ENCODE measurements at regions not wholly inside any gene's neighbourhood (a gene's known extent, or its start where the extent isn't known, plus 50 kb on each side); places are given as distances from the start of the nearest gene placed in this dataset.

- Mint-ChIP-seq H3K27me3 (ENCODE audit: low read depth) (peaks cover 4% of the 10 kb centered on the region), H3K9me3 (no peaks in the 10 kb centered on the region), H3K27ac (no peak overlapping the region), H3K4me3 (no peak overlapping the region), H3K36me3 (ENCODE audit: low read depth) (no peaks in the 10 kb centered on the region), H3K4me1 (ENCODE audit: low read depth) (no peaks in the 10 kb centered on the region)
- DNase-seq: no peak
- intact Hi-C loops (cut with micrococcal nuclease): no loop called here
- CTCF ChIA-PET: no interaction called here
Observed at GRCh38 chr10:111856631-111857030, 326.9 kb downstream of the GPAM start.

- H3K4me1 Mint-ChIP-seq (ENCODE audit: low read depth): no peaks in the 10 kb centered on the region
Observed at GRCh38 chr10:111865550-111865949, 318.0 kb downstream of the GPAM start.

GRCh38 chr10:111871458-111871857, 312.1 kb downstream of the GPAM start:
- Mint-ChIP-seq H3K4me1 (ENCODE audit: low read depth) (no peaks in the 10 kb centered on the region), H3K36me3 (ENCODE audit: low read depth) (no peaks in the 10 kb centered on the region), H3K27ac (no peak overlapping the region), H3K4me3 (no peak overlapping the region), H3K9me3 (no peaks in the 10 kb centered on the region), H3K27me3 (ENCODE audit: low read depth) (peaks cover 3% of the 10 kb centered on the region)
- CTCF ChIA-PET: no interaction called here
- intact Hi-C loops (cut with micrococcal nuclease): no loop called here
- DNase-seq: no peak

More at GRCh38 chr10:111865550-111865949, 318.0 kb downstream of the GPAM start:
- H3K9me3 Mint-ChIP-seq: no peaks in the 10 kb centered on the region
- no peak overlapping the region for H3K4me3 Mint-ChIP-seq
- intact Hi-C loops (cut with micrococcal nuclease): no loop called here
- CTCF ChIA-PET: no interaction called here
- no peaks in the 10 kb centered on the region for H3K36me3 Mint-ChIP-seq (ENCODE audit: low read depth)
- no peak overlapping the region for H3K27ac Mint-ChIP-seq
- DNase-seq: no peak
- H3K27me3 Mint-ChIP-seq (ENCODE audit: low read depth): no peaks in the 10 kb centered on the region

GRCh38 chr10:111872591-111872990, 311.0 kb downstream of the GPAM start:
- no peak overlapping the region for H3K4me3 Mint-ChIP-seq
- peaks cover 3% of the 10 kb centered on the region for H3K27me3 Mint-ChIP-seq (ENCODE audit: low read depth)
- no peak overlapping the region for H3K27ac Mint-ChIP-seq
- no peak for DNase-seq
- CTCF ChIA-PET: interaction anchor here (0.6 kb wide), 1 partner anchor 9 kb away, joined by 4 read pairs; no protein-coding TSS in a partner anchor
- no peaks in the 10 kb centered on the region for H3K36me3 Mint-ChIP-seq (ENCODE audit: low read depth)
- H3K4me1 Mint-ChIP-seq (ENCODE audit: low read depth): no peaks in the 10 kb centered on the region
- no peaks in the 10 kb centered on the region for H3K9me3 Mint-ChIP-seq
- intact Hi-C loops (cut with micrococcal nuclease): no loop called here

GRCh38 chr10:111873041-111873440, 310.5 kb downstream of the GPAM start:
- intact Hi-C loops (cut with micrococcal nuclease): no loop called here
- CTCF ChIA-PET: interaction anchor here (0.6 kb wide), 1 partner anchor 9 kb away, joined by 4 read pairs; no protein-coding TSS in a partner anchor
- DNase-seq: no peak
- Mint-ChIP-seq H3K27me3 (ENCODE audit: low read depth) (peaks cover 3% of the 10 kb centered on the region), H3K4me1 (ENCODE audit: low read depth) (no peaks in the 10 kb centered on the region), H3K9me3 (peaks cover 1% of the 10 kb centered on the region), H3K4me3 (no peak overlapping the region), H3K27ac (no peak overlapping the region), H3K36me3 (ENCODE audit: low read depth) (no peaks in the 10 kb centered on the region)

- Mint-ChIP-seq H3K9me3 (peaks cover 2% of the 10 kb centered on the region), H3K4me1 (ENCODE audit: low read depth) (no peaks in the 10 kb centered on the region), H3K4me3 (no peak overlapping the region), H3K27ac (no peak overlapping the region), H3K27me3 (ENCODE audit: low read depth) (peaks cover 3% of the 10 kb centered on the region), H3K36me3 (ENCODE audit: low read depth) (no peaks in the 10 kb centered on the region)
- DNase-seq: no peak
- intact Hi-C loops (cut with micrococcal nuclease): no loop called here
- CTCF ChIA-PET: no interaction called here
Observed at GRCh38 chr10:111873621-111874135, 309.9 kb downstream of the GPAM start.

- Mint-ChIP-seq H3K4me1 (ENCODE audit: low read depth) (no peaks in the 10 kb centered on the region), H3K9me3 (peaks cover 2% of the 10 kb centered on the region), H3K27ac (no peak overlapping the region), H3K36me3 (ENCODE audit: low read depth) (no peaks in the 10 kb centered on the region), H3K4me3 (no peak overlapping the region), H3K27me3 (ENCODE audit: low read depth) (peaks cover 3% of the 10 kb centered on the region)
- no peak for DNase-seq
- intact Hi-C loops (cut with micrococcal nuclease): no loop called here
- CTCF ChIA-PET: no interaction called here
Observed at GRCh38 chr10:111874576-111874975, 309.0 kb downstream of the GPAM start.

GRCh38 chr10:111875725-111876124, 307.8 kb downstream of the GPAM start:
- Mint-ChIP-seq H3K9me3 (peaks cover 2% of the 10 kb centered on the region), H3K27ac (no peak overlapping the region), H3K27me3 (ENCODE audit: low read depth) (peaks cover 3% of the 10 kb centered on the region), H3K4me3 (no peak overlapping the region), H3K36me3 (ENCODE audit: low read depth) (no peaks in the 10 kb centered on the region), H3K4me1 (ENCODE audit: low read depth) (no peaks in the 10 kb centered on the region)
- intact Hi-C loops (cut with micrococcal nuclease): no loop called here
- CTCF ChIA-PET: no interaction called here
- no peak for DNase-seq

- intact Hi-C loops (cut with micrococcal nuclease): no loop called here
- H3K36me3 Mint-ChIP-seq (ENCODE audit: low read depth): no peaks in the 10 kb centered on the region
- H3K4me1 Mint-ChIP-seq (ENCODE audit: low read depth): no peaks in the 10 kb centered on the region
- H3K27me3 Mint-ChIP-seq (ENCODE audit: low read depth): peaks cover 3% of the 10 kb centered on the region
- no peak overlapping the region for H3K27ac Mint-ChIP-seq
- no peak overlapping the region for H3K4me3 Mint-ChIP-seq
- peaks cover 2% of the 10 kb centered on the region for H3K9me3 Mint-ChIP-seq
- no peak for DNase-seq
- CTCF ChIA-PET: no interaction called here
Observed at GRCh38 chr10:111877258-111877657, 306.3 kb downstream of the GPAM start.

- no peak for DNase-seq
- Mint-ChIP-seq H3K9me3 (peaks cover 2% of the 10 kb centered on the region), H3K27ac (no peak overlapping the region), H3K27me3 (ENCODE audit: low read depth) (peaks cover 3% of the 10 kb centered on the region), H3K4me1 (ENCODE audit: low read depth) (no peaks in the 10 kb centered on the region), H3K4me3 (no peak overlapping the region), H3K36me3 (ENCODE audit: low read depth) (no peaks in the 10 kb centered on the region)
- intact Hi-C loops (cut with micrococcal nuclease): no loop called here
- CTCF ChIA-PET: no interaction called here
Observed at GRCh38 chr10:111879969-111880368, 303.6 kb downstream of the GPAM start.

GRCh38 chr10:111885046-111885445, 298.5 kb downstream of the GPAM start:
- no peak overlapping the region for H3K4me3 Mint-ChIP-seq
- intact Hi-C loops (cut with micrococcal nuclease): no loop called here
- no peak for DNase-seq
- CTCF ChIA-PET: no interaction called here
- peaks cover 9% of the 10 kb centered on the region for H3K9me3 Mint-ChIP-seq
- no peaks in the 10 kb centered on the region for H3K36me3 Mint-ChIP-seq (ENCODE audit: low read depth)
- no peaks in the 10 kb centered on the region for H3K4me1 Mint-ChIP-seq (ENCODE audit: low read depth)
- H3K27ac Mint-ChIP-seq: no peak overlapping the region
- H3K27me3 Mint-ChIP-seq (ENCODE audit: low read depth): no peaks in the 10 kb centered on the region

- CTCF ChIA-PET: no interaction called here
- DNase-seq: no peak
- H3K4me1 Mint-ChIP-seq (ENCODE audit: low read depth): no peaks in the 10 kb centered on the region
- no peak overlapping the region for H3K4me3 Mint-ChIP-seq
- no peak overlapping the region for H3K27ac Mint-ChIP-seq
- no peaks in the 10 kb centered on the region for H3K36me3 Mint-ChIP-seq (ENCODE audit: low read depth)
- intact Hi-C loops (cut with micrococcal nuclease): no loop called here
- H3K27me3 Mint-ChIP-seq (ENCODE audit: low read depth): no peaks in the 10 kb centered on the region
- peaks cover 9% of the 10 kb centered on the region for H3K9me3 Mint-ChIP-seq
Observed at GRCh38 chr10:111885919-111886318, 297.6 kb downstream of the GPAM start.

GRCh38 chr10:111887266-111887665, 296.3 kb downstream of the GPAM start:
- CTCF ChIA-PET: no interaction called here
- Mint-ChIP-seq H3K9me3 (peaks cover 9% of the 10 kb centered on the region), H3K4me1 (ENCODE audit: low read depth) (no peaks in the 10 kb centered on the region), H3K36me3 (ENCODE audit: low read depth) (no peaks in the 10 kb centered on the region), H3K27me3 (ENCODE audit: low read depth) (no peaks in the 10 kb centered on the region), H3K27ac (no peak overlapping the region), H3K4me3 (no peak overlapping the region)
- no peak for DNase-seq
- intact Hi-C loops (cut with micrococcal nuclease): no loop called here

- DNase-seq: no peak
- H3K4me3 Mint-ChIP-seq: no peak overlapping the region
- no peaks in the 10 kb centered on the region for H3K4me1 Mint-ChIP-seq (ENCODE audit: low read depth)
- H3K36me3 Mint-ChIP-seq (ENCODE audit: low read depth): no peaks in the 10 kb centered on the region
- no peak overlapping the region for H3K27ac Mint-ChIP-seq
- intact Hi-C loops (cut with micrococcal nuclease): no loop called here
- H3K27me3 Mint-ChIP-seq (ENCODE audit: low read depth): no peaks in the 10 kb centered on the region
- H3K9me3 Mint-ChIP-seq: peaks cover 9% of the 10 kb centered on the region
- CTCF ChIA-PET: no interaction called here
Observed at GRCh38 chr10:111890046-111890445, 293.5 kb downstream of the GPAM start.

All from activated naive CD4-positive, alpha-beta T cell treated with anti-CD3 and anti-CD28 coated beads for 36 hours (primary cell).